GM12865 (cell line): ENCODE measurements at regions not wholly inside any gene's neighbourhood (a gene's known extent, or its start where the extent isn't known, plus 50 kb on each side); places are given as distances from the start of the nearest gene placed in this dataset.

Experiments
- DNase-seq: peaks from one replicate; pipeline ENCODE4 v3.0.0; 2010; ENCODE audit warnings: low read depth
- H3K4me3 ChIP-seq: 2 replicates; pipeline ENCODE4 v1.5.1; 2011; ENCODE audit warnings: mild to moderate bottlenecking, low read depth, low read length, control low read depth
- TF ChIP-seq, protein P1 (sequence below): IDR thresholded peaks from 2 replicates; pipeline ENCODE4 v1.5.1; 2011; ENCODE audit warnings: low read length, control low read depth, low read depth, inconsistent platforms; ENCODE audit not compliant: insufficient read depth; ENCODE audit errors: missing control alignments

DNA sequence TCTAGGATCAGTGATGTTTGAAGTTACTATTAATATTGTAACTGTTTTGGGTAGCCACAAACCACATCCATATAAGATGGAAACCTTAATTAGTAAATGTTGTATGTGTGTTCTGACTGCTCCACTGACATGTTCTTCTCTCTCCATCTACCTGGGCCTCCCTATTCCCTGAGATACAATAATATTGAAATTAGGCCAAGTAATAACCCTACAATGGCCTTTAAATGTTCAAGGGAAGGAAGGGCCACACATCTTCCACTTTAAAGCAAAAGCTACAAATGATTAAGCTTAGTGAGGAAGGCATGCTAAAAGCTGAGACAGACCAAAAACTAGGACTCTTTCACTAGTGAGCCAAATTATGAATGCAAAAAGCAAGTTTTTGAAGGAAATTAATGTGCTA, 176.4 kb upstream of the ANK3 start:
- H3K4me3 ChIP-seq: no peak overlapping the region
- TF ChIP-seq, protein P1, sequence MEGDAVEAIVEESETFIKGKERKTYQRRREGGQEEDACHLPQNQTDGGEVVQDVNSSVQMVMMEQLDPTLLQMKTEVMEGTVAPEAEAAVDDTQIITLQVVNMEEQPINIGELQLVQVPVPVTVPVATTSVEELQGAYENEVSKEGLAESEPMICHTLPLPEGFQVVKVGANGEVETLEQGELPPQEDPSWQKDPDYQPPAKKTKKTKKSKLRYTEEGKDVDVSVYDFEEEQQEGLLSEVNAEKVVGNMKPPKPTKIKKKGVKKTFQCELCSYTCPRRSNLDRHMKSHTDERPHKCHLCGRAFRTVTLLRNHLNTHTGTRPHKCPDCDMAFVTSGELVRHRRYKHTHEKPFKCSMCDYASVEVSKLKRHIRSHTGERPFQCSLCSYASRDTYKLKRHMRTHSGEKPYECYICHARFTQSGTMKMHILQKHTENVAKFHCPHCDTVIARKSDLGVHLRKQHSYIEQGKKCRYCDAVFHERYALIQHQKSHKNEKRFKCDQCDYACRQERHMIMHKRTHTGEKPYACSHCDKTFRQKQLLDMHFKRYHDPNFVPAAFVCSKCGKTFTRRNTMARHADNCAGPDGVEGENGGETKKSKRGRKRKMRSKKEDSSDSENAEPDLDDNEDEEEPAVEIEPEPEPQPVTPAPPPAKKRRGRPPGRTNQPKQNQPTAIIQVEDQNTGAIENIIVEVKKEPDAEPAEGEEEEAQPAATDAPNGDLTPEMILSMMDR: no peak
- DNase-seq: no peak

DNA sequence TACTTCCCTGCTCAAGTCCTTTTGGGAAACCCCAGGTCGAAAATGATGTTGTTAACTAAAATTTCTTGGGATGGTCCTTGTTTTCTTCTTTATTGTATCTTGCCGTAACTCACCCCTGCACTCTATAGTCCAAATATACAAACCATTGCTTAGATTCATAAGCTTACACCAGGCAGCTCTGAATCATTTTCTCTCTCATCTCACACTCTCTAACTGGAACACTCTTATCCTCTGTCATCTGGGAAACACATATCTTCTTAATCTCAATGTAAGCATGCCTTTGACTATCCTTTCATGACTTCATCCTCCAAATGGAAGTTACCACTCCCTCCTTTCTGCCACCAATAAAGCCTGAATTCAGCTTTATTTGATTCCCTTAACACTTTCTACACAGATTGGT, 175.8 kb upstream of the ANK3 start:
- TF ChIP-seq, protein P1: no peak
- no peak overlapping the region for H3K4me3 ChIP-seq
- no peak for DNase-seq

DNA sequence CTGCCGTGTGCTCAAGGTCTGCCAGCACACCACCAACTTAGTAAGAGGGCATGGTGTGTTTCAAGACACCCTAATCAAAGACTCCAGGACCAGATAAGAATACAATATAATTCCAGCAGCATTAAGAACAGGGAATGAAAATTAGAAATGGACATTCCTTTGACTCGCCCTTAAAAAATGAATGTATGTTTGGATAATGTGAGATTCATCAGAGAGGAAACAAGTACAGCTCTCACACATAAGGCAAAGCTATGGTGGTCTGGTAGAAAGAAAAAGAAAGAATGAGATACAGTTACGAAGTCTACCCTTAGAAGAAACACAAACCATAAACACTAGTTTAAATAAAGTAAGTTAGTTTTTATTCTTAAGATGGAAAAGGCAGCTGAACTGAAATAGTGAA, 174.8 kb upstream of the ANK3 start:
- DNase-seq: no peak
- TF ChIP-seq, protein P1: no peak
- H3K4me3 ChIP-seq: no peak overlapping the region

DNA sequence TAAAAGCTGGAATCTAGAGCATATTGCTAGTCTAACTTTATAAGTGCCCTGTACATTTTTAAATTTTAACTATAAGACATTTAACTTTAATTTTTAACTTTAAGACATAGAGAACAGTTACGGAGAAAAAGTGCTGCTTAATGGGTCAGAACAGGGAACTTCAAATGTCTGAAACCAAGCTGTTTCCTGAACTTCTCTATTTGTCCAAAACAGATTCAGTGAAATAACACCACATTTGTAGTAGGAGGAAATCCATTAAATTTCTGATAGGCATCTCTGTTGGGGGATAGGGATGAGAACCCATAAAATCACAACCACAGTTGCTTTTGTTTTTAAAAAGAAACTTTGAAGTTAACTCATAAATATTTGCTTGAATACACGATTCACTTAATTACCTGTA, 170.8 kb upstream of the ANK3 start:
- TF ChIP-seq, protein P1: no peak
- no peak overlapping the region for H3K4me3 ChIP-seq
- DNase-seq: no peak

DNA sequence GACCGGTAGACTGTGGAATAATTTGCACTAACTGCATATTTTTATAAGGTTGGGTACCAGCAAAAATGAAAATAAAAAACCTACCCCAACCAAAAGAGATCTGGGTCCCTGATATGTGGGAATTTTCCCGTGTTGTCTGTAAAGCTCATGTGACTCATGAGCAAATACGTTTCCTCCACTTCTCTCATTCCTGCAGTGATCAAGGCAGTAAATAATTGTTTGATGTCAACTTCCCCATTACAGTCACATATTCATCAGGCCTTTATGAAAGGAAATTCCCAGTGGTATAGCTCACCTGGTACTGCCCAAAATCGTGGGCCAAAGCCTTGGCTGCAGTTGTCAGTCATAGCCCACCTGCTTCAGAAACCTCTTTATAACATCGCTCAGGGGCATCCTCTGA, 166.0 kb upstream of the ANK3 start:
- no peak overlapping the region for H3K4me3 ChIP-seq
- TF ChIP-seq, protein P1: no peak
- DNase-seq: no peak

DNA sequence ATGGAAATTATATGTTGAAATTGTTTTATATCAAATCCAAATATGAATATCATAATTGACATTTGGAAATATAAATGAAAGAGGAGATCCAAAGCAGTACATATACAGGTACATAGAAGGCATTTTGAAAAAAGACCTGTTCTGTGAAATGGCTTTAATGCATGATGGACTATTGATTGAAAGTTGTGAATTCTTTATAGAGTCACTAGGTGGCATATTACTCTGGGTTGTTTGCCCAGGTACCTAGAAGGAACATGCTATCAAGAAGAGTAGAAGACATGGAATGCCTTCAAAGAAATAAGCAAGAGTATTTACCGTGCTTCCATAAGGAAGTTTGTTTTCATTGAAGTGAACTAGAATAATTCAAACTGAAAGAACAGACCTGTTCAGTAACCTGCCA, 160.0 kb upstream of the ANK3 start:
- no peak overlapping the region for H3K4me3 ChIP-seq
- DNase-seq: peak; percentile 12
- TF ChIP-seq, protein P1: peak; percentile 15

DNA sequence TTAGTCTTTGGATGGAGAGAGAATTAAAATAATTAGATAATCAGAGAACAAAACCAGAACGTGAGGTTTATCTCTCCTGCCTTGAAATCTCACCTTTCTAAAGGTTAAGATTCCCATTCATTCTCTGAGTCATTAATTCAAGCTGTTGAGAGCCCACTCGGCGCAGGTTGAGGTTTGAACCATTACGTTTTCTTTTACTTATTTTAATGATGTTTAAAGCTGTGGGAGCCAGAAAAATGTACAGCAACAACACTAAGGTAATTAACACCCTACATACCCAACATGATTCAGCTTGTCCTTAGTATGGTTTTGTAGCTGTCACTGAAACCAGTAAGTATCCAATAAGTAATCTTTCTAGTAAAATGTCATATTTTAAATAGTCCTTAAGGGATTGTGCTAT, 153.0 kb upstream of the ANK3 start:
- DNase-seq: no peak
- no peak overlapping the region for H3K4me3 ChIP-seq
- TF ChIP-seq, protein P1: no peak
